DMS114 treated with DMSO at 0.1 percent for 48 hours (cell line): ENCODE measurements at regions not wholly inside any gene's neighbourhood (a gene's known extent, or its start where the extent isn't known, plus 50 kb on each side); places are given as distances from the start of the nearest gene placed in this dataset.
"Not testable (repeated sequence)": the region's sequence is repeated elsewhere in the genome, so short reads cannot be mapped to it uniquely, and the experiment has no call there.

Experiments
- DNase-seq: peaks from one replicate; lab custom pipeline; 2025; ENCODE audit not compliant: unreplicated experiment; lab: John Stamatoyannopoulos, UW

DNA sequence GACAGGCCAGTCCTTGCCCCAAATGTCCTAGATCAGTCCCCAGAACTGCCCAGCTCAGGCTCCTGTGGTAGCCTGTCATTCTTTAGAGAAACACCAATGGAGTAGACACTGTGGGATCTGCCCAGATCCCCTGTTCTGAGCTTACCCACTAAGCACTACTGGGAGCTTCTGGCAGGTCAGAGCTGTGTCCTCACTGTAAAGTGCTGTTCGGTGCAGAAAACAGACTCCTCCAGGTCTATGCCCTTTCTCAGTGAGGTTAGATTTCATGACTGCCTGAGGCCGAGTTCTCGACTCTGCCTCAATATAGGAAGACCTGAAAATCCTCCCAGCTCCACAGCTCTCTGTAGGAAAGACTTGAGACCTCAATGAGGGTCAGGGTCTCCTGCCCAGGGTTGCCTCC, 67.5 kb upstream of the IGLL5 start:
- no peak for DNase-seq

DNA sequence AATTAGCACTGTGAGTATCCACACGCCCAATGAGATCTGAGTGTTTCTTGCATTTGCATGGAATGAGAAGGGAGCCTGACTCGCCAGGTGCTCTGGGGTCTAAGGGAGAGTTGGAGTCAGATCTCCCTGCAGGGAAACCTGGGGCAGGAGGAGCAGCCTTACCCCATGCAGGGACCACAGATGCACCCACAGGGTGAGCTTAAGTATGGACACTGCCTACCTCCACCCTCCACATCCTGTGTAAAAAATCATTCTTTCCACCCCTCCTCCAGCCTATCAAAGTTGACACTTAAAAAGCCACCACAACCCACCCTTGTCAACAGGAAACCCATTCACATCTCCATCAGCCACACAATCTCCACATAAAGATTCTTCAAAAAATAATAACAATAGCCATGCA, 67.0 kb upstream of the IGLL5 start:
- no peak for DNase-seq

DNA sequence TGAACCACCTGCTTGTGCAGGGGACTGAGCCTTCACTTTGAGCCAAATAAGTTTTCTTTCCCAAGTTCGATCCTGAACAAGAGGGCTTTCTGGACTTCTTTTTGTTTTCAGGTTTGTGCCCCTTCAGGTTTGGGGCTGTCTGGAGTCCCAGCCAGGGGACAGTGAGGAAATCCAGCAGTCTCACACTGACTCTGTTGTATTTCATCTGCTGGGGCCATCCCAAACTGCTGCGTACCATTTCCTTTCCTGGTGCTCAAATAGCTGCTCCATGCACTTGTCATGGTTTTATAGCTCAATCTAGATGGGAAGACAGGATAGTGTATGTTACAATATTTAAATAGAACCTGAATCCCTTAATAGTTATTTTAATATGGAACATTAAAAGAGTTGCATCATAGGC, 66.3 kb upstream of the IGLL5 start:
- no peak for DNase-seq

DNA sequence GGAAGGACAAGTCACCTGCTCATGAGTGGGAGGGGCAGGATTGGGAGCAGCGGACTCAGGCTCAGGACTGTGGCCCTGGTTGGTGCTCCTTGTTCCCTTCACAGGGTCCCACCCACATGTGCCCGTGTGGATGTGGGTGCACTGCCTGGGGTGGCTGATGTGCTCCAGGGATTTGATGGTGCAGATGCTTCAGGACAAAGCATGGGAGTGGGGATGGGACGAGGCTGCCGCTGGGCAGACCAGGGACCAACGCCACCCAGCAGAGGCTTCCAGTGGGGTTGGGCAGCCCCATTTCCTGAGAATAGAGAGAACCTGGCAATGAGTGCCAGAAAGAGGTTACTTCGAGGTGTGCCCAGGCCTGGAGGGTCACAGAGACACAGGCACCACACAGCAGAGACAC, 65.5 kb upstream of the IGLL5 start:
- DNase-seq = no peak

DNA sequence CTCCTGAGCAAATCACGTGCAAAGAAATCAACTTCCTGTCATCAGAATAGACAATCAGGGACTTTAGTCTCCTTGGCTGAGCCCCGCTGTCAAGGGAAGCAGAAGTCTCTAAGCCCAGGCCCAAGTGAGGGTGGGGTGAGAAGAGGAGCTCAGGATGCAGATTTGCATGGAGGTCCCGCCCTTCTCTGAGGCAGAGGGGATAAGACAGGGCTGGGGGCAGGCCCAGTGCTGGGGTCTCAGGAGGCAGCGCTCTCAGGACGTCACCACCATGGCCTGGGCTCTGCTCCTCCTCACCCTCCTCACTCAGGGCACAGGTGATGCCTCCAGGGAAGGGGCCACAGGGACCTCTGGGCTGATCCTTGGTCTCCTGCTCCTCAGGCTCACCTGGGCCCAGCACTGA, 65.1 kb upstream of the IGLL5 start:
- DNase-seq = not testable (repeated sequence)

DNA sequence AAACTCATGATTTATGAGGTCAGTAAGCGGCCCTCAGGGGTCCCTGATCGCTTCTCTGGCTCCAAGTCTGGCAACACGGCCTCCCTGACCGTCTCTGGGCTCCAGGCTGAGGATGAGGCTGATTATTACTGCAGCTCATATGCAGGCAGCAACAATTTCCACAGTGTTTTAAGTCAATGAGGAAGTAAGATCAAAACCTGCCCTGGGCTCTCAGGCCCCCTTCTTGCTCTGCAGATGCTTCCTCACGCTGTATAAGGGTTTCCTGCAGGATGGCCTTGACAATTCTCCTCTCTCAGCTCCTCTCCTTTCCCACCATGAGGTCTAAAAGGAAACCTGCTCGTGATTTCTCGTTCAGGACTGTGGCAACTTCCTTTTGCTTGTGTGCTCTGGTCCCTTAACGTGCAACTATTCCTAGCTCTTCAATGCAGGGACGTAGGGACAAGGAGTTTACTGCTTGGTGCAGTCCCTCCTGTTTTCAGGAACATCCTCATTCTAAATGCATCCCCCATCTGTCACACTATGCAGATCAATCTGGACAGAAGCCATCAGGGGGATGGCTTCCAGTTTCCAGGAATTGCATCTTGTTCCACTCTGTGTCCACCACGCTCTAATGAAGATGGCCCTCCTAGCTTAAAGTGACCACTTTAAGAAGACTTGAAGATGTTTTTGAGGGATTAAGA, 64.3 kb upstream of the IGLL5 start:
- no peak for DNase-seq

DNA sequence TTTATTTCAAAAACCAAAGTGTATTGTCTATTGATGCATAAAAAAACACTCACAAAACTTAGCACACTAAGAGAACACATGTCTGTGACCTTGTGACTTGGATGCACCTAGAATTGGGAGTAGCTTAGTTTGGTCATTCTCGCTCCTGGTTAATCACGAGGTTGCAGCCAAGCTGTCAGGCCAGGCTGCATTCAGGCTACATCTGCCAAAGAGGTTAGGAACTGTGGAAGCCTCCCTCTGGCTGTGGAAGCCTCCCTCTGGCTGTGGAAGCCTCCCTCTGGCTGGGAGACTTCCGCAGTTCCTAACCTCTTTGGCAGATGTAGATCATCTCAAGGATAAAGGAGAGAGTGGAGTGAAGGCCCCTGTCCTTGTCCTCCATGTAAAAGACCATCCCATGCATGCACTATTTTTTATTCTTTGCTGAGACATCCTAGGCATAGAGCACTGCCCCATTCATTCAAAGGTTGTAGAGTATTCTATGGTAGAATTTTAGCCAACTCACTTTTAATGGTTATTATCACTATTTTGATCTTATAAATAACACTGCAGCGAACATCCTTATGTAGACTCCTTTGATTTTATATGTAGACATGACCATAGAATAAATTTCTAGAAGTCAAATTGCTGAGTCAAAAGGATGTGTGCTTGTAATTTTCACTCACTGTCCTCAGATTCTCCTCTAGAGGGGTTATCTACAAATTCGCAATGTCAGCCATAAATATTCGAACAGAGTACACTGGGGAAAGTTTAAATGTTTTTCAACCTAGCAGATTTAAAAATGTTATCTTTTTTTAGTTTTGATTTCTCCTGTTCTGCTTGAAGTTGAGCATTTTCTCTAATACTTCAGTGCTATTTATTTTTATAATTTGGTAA, 63.0 kb upstream of the IGLL5 start:
- DNase-seq = no peak

DNA sequence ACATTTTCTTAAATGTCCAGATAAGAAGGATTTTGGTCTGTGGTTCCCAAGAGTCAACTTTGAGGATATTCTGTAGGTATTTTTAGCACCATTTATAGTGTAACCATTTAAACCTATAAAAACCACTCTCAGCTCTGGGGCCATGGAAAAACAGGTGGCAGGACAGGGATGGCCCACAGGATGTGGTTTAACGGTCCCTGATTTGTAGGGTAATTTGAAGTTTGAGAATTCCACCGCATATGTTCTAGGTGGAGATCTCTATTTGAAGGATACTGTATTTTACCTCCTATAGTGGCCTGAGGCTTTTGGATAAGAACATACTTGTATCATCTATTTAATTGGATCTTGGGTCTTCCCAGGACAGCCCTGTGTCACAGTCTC, 62.4 kb upstream of the IGLL5 start:
- DNase-seq = no peak

DNA sequence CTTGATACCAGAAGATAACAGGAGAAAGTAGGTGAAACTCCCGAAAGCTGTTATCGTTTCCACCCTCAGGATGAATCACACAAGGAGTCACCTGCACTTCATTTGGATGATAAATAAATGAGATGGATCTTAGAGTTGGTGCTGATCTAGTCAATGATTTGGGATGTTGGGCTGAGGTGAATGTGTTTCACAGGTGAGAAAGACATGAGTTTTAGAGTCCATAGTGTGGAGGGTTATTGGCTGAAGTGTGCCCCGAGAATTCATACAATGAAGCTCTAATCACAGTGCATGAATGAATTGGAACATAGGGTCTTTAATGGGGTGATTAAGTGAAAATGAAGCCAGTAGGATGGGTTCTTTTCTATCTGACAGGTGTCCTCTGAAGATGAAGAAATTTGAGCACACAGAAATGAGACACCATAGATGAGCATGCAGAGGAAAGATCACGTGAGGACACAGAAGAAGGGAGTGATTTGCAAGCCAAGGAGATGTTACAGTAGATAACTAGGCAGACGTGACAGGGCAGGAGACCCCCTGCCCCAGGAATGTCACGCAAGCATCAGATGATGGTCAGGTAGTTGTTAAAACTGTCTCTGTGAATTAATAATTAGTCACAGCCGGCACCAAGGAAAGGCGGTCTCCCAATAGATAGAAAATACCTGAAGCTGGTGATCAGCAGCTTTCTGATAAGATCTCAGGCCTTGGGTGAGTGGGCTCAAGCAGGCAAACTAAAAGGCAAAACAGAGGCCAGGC, 60.3 kb upstream of the IGLL5 start:
- DNase-seq = no peak

DNA sequence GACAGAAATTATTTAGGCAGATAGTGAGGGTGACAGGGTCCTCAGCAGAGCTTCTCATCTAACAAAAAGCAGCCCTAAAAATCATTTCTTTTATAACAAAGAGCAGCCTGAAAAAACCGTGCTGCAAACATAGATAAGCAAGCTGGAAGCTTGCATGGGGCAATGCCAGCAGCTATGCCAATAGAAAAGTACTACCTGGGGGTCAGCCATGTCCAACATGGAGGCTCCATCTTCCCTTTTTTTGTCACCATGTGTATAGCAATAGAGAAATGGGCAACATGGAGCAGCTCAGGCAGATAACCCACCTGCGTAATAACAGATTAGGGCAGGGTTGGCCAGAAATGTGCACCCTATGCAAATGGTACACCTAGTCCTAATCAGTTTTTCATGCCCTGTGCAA, 57.4 kb upstream of the IGLL5 start:
- no peak for DNase-seq

DNA sequence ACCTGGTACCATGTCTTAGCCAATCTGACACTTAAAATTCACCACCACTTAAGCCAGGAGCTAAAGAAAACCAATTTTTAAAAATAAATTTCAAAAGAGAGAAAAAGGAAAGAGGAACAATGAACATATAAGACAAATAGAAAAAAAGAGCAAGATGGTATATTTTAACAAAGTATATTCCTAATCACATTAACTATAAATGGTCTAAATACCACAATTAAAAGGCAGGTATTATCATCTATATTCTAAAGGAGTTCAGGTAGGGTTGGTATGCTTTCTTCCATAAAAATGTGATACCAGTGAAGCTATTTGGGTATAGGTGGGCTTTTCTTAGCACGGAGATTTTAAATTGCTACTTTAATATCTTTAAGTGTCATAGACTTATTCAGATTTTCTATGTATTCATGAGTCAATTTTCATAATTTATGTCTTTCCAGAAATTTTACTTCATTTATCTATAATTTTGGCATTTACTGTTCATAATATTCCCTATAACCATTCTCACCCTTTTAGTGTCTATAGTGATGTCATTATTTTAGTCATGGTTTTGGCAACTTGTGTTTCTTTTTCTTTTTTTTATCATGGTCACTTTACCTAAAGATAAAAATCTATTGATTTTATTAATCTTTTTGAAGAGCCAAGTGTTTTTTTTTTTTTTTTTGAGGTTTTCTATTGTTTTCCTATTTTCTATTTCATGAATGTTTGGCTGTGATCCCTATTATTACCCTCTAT, 56.5 kb upstream of the IGLL5 start:
- no peak for DNase-seq

DNA sequence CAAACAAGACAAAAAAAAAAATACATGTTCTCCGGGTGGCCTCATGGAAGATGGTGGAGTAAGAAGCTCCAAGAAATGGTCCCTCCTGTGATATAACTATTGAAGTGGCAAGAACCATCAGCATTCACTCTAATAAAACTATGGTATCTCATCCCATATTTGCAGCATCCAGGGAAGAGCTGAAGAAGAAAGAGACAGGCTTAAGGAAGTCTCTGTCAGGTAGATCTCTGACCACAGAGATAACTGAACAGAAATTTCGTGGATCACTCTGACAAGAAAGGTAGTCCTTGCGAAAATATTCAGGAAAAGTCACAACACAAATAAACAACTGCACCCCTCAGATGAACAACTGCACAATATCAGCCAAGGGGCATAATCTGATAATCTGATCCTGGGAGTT, 54.6 kb upstream of the IGLL5 start:
- DNase-seq = no peak

DNA sequence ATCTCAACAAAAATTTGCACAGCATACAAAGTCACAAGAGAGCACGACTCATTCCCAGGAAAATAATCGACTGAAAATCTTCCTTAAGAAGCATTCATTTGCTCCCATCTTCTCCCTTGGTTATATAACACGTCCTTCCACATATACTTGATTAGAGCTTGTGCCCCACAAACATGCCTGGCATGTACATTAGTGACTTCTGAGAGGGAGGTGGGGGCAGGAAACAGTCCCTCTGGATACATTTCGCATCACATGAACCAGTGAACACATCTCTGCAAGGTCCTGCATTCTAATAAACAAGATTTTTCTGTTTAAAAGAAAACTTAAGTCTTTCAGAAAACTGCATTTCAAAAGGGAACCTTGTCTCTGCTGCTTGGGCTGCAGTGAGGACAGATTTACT, 54.1 kb upstream of the IGLL5 start:
- DNase-seq = no peak

DNA sequence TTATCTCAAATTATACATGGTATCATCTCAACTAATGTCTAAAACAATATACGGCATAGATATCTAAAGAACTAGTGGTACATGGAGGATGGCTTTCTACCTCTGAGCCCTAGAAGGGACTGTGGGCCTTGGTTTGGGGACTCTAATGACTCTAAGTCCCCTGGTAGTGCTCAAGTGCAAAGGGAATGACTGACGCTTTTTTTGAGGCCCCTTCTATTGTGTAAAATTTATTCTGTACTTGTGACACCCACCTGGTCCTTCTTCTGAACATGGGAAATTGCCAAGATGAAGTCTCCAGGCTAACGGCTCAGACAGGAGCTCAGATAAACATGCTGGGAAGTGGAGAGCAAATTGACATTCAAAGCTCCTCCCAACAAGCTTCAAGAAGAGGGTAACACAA, 53.4 kb upstream of the IGLL5 start:
- no peak for DNase-seq

DNA sequence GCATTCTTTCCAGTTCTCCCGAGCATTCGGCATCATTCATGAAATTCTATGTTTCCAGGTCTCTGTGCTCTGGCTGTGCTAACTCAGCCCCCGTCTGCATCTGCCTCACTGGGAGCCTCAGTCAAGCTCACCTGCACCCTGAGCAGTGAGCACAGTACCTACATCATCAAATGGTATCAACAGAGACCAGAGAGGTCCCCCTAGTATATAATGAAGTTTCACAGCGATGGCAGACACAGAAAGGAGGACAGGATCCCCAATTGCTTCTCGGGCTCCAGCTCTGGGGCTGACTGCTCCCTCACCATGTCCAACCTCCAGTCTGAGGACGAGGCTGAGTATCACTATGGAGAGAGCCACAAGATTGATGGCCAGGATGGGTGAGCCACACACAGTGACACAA, 52.8 kb upstream of the IGLL5 start:
- DNase-seq = no peak

DNA sequence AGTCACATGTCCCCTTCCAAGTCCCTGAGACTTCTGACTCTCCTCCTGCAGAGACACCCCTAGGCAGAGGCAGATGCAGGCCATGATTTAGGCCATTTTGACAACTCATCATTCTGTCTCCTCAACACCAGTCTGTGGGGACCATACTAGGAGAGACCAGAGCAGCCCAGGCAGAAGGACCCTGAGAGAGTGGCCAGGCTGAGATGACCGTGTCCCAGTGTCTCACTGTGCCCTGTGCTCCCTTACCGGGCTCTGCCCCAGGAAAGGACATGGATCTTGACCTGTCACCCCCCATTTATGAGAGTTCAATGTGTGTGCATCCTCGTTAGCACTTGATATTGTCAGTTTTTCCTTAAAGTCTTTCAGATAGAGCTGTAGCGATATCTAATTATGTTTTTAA, 52.4 kb upstream of the IGLL5 start:
- no peak for DNase-seq

DNA sequence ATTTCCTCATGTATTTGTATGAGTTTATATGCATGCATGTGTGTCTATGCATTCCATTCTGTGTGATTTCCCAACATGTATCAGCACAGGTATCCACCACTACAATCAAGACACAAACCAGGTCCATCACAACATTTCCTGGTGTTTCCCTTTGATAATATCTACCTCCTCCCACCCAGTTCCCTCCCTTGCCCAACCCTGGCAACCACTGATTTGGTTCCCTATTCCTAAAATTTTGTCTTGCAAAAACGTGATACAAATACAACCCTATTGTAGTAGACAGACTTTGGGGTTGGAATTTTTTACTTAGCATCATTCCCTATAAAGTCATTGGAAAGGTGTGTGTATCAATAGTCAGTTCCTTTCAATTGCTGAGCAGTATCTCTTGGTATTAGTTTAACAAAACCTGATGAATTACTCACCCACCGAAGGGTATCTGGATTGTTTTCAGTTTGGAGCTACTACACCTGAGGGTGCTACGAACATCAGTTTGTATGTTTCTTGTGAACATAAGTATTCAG, 51.8 kb upstream of the IGLL5 start:
- no peak for DNase-seq

DNA sequence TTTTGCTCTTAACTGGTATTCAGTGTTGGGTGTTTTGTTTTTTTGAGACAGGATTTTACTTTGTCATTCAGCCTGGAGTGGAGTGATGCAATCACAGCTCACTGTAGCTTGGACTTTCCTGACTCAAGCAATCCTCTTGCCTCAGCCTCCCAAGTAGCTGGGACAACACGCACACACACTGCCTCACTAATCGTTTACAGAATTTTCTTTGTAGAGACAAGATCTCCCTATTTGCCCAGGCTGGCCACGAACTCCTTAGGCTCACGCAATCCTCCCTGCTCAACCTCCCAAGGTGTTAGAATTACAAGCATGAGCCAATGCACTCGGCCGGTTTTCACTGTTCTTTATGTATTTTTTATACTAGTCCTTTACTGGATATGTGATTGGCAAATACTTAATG, 51.0 kb upstream of the IGLL5 start:
- no peak for DNase-seq
